ENCODE measurements at regions not wholly inside any gene's neighbourhood (a gene's known extent, or its start where the extent isn't known, plus 50 kb on each side); places are given as distances from the start of the nearest gene placed in this dataset.

- TF ChIP-seq ZNF462 (CRISPR knock-in tag; IDR thresholded peaks at IDR 0.05): no peak
- TF ChIP-seq REST (IDR thresholded peaks at IDR 0.05; ENCODE audit: unreplicated experiment): no peak
- TF ChIP-seq ZNF331 (CRISPR knock-in tag; IDR thresholded peaks at IDR 0.05; ENCODE audit: low read depth): no peak
- TF ChIP-seq, protein P1, sequence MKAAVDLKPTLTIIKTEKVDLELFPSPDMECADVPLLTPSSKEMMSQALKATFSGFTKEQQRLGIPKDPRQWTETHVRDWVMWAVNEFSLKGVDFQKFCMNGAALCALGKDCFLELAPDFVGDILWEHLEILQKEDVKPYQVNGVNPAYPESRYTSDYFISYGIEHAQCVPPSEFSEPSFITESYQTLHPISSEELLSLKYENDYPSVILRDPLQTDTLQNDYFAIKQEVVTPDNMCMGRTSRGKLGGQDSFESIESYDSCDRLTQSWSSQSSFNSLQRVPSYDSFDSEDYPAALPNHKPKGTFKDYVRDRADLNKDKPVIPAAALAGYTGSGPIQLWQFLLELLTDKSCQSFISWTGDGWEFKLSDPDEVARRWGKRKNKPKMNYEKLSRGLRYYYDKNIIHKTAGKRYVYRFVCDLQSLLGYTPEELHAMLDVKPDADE (IDR thresholded peaks at IDR 0.05): no peak
- TF ChIP-seq ZNF114 (CRISPR knock-in tag; IDR thresholded peaks at IDR 0.05): no peak
- TF ChIP-seq, protein P2, sequence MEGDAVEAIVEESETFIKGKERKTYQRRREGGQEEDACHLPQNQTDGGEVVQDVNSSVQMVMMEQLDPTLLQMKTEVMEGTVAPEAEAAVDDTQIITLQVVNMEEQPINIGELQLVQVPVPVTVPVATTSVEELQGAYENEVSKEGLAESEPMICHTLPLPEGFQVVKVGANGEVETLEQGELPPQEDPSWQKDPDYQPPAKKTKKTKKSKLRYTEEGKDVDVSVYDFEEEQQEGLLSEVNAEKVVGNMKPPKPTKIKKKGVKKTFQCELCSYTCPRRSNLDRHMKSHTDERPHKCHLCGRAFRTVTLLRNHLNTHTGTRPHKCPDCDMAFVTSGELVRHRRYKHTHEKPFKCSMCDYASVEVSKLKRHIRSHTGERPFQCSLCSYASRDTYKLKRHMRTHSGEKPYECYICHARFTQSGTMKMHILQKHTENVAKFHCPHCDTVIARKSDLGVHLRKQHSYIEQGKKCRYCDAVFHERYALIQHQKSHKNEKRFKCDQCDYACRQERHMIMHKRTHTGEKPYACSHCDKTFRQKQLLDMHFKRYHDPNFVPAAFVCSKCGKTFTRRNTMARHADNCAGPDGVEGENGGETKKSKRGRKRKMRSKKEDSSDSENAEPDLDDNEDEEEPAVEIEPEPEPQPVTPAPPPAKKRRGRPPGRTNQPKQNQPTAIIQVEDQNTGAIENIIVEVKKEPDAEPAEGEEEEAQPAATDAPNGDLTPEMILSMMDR (conservative IDR thresholded peaks at IDR 0.05; ENCODE audit: low read depth in 2 of 2): no peak
- TF ChIP-seq EZH2 (IDR thresholded peaks at IDR 0.05; ENCODE audit: low read depth, unreplicated experiment): no peak
- no peak for TF ChIP-seq JUNB (IDR thresholded peaks at IDR 0.05; ENCODE audit: unreplicated experiment)
- no peak for TF ChIP-seq STAT1 (IDR thresholded peaks at IDR 0.05; ENCODE audit: unreplicated experiment)
- no peak for TF ChIP-seq EZH2phosphoT487 (IDR thresholded peaks at IDR 0.05; ENCODE audit: unreplicated experiment)
- no peak for TF ChIP-seq NANOG (IDR thresholded peaks at IDR 0.05; ENCODE audit: borderline replicate concordance)
- TF ChIP-seq CREB1 (CRISPR knock-in tag; IDR thresholded peaks at IDR 0.05; ENCODE audit: low read depth): no peak
- TF ChIP-seq POLR2AphosphoS5 (IDR thresholded peaks at IDR 0.05; ENCODE audit: low read depth): no peak
- Histone ChIP-seq H3K9me2 (ENCODE audit: insufficient read depth) (no peaks in the 10 kb centered on the region), H3K79me2 (replicated peaks; ENCODE audit: insufficient read depth) (no peaks in the 10 kb centered on the region), H3K4me3 (no peak overlapping the region), H3K36me3 (ENCODE audit: insufficient read depth) (no peaks in the 10 kb centered on the region), H3F3A (replicated peaks; ENCODE audit: low read depth) (no peaks in the 10 kb centered on the region), H3K27me3 (ENCODE audit: insufficient read depth) (no peaks in the 10 kb centered on the region), H3K4me2 (no peak overlapping the region), H2AFZ (no peak overlapping the region), H4K20me1 (replicated peaks; ENCODE audit: insufficient read depth) (no peaks in the 10 kb centered on the region), H3K27ac (ENCODE audit: low read depth) (no peak overlapping the region), H3K4me1 (ENCODE audit: insufficient read depth) (0 out of 2 replicates have a peak, but pooled peaks cover 7% of the 10 kb centered on the region)
- H3K36me3 Mint-ChIP-seq (ENCODE audit: low read depth): no peaks in the 10 kb centered on the region
- no peak for DNase-seq (ENCODE audit: low spot score)
- peaks cover 2% of the 10 kb centered on the region for H3K27me3 Mint-ChIP-seq (ENCODE audit: insufficient read depth, low read depth, poor library complexity)
- peaks cover 14% of the 10 kb centered on the region for H3K4me1 Mint-ChIP-seq
- no peak overlapping the region for H3K27ac Mint-ChIP-seq
- no peaks in the 10 kb centered on the region; the same call in 2 of the 3 replicates for H3K9me3 Mint-ChIP-seq
- no peak overlapping the region for H3K4me3 Mint-ChIP-seq
- no peak for ATAC-seq
Measured at GRCh38 chr4:62470020-62470419, 1269.9 kb downstream of the ADGRL3 start.
